Ectodermal cell (in vitro differentiated cells): ENCODE measurements at regions not wholly inside any gene's neighbourhood (a gene's known extent, or its start where the extent isn't known, plus 50 kb on each side); places are given as distances from the start of the nearest gene placed in this dataset.

Source experiments
- H3K27ac ChIP-seq: 2 replicates; pipeline ENCODE4 v1.7.0; 2013; ENCODE audit warnings: mild to moderate bottlenecking, low read depth, low read length; ENCODE audit not compliant: insufficient read depth, poor library complexity, severe bottlenecking
- H3K27me3 ChIP-seq: 2 replicates; pipeline ENCODE4 v1.7.0; 2013; ENCODE audit warnings: mild to moderate bottlenecking, low read length; ENCODE audit not compliant: insufficient read depth, control insufficient read depth, poor library complexity, severe bottlenecking
- H3K36me3 ChIP-seq: one replicate; pipeline ENCODE4 v1.7.0; 2013; ENCODE audit warnings: low read length; ENCODE audit not compliant: control insufficient read depth, insufficient read depth
- H3K4me1 ChIP-seq: one replicate; pipeline ENCODE4 v1.7.0; 2013; ENCODE audit warnings: low read length; ENCODE audit not compliant: control insufficient read depth, insufficient read depth
- H3K4me3 ChIP-seq: 2 replicates; pipeline ENCODE4 v1.7.0; 2013; ENCODE audit warnings: low read depth, low read length, control low read depth; ENCODE audit not compliant: insufficient read depth
- H3K9me3 ChIP-seq: 2 replicates; pipeline ENCODE4 v1.7.0; 2013; ENCODE audit warnings: mild to moderate bottlenecking, low read length, moderate library complexity; ENCODE audit not compliant: control insufficient read depth
- WGBS, 2 experiments: methylation state at CpG; one replicate each; pipeline ENCODE4 v1.1.7; 2013; ENCODE audit warnings: missing lambda C conversion rate in 2 of 2; 5-methylcytosine and 5-hydroxymethylcytosine counted together

GRCh38 chr2:20567159-20567925 lies 83.6 kb downstream of the HS1BP3 start:
- peaks cover 24% of the 10 kb centered on the region for H3K4me1 ChIP-seq
- no peaks in the 10 kb centered on the region for H3K36me3 ChIP-seq
- 29 to 33% methylated on average over 12 of the region's 12 CpGs for WGBS, 2 experiments
- H3K4me3 ChIP-seq = no peak overlapping the region
- no peak overlapping the region for H3K27ac ChIP-seq
- H3K27me3 ChIP-seq = peaks cover 25% of the 10 kb centered on the region
- no peaks in the 10 kb centered on the region for H3K9me3 ChIP-seq
